K562 (cell line): ENCODE measurements at regions not wholly inside any gene's neighbourhood (a gene's known extent, or its start where the extent isn't known, plus 50 kb on each side); places are given as distances from the start of the nearest gene placed in this dataset.

Source experiments
- ATAC-seq: fragments of 200-7000 bp; cut with Tn5 transposase; 3 replicates; pipeline ENCODE4 v1.9.1; 2020; ENCODE audit warnings: moderate library complexity
- BruUV-seq: library from RNA; stranded (reverse); fragments of 400-500 nt; replicated peaks from 2 replicates; lab custom pipeline; 2021; lab: Mats Ljungman, UMichigan
- CTCF ChIA-PET: fragments of 300-600 bp; formaldehyde crosslinking; extraction: SDS; loops from one replicate; lab custom pipeline; 2021; ENCODE audit warnings: low intra/inter-chr PET ratio; lab: Yijun Ruan, JAX
- POLR2A ChIA-PET: fragments of 300-600, 350-650 bp; sonication (Branson Sonifier 250); formaldehyde crosslinking; extraction: SDS; loops from one replicate; lab custom pipeline; 2021; ENCODE audit warnings: antibody characterized with exemption, inconsistent platforms; lab: Yijun Ruan, JAX
- DNase-seq, 4 experiments: peaks; one replicate each; pipeline versions ENCODE4 v3.0.0 to v3.0.0-alpha.2; 2011 to 2018; ENCODE audit warnings: low spot score in 3 of 4, mixed read lengths in 3 of 4; ENCODE audit errors: extremely low read depth in 1 of 4
- FAIRE-seq: peaks from 2 replicates; lab custom pipeline; 2011; peaks lifted over from hg19 to GRCh38; lab: Jason Lieb, UNC
- H2AFZ ChIP-seq: 2 replicates; pipeline ENCODE4 v1.6.0; 2011; ENCODE audit warnings: low read depth, low read length, control low read depth, inconsistent platforms
- H3K27ac ChIP-seq: fragments of 200-600 bp; 3 replicates; pipeline ENCODE4 v1.8.0; 2011; ENCODE audit warnings: low read depth, mild to moderate bottlenecking, control low read depth, inconsistent platforms, low read length, moderate library complexity, mixed read lengths; ENCODE audit errors: extremely low read depth
- H3K27me3 ChIP-seq, 2 experiments: fragments of 300-600 bp in 1 of 2; 2 replicates in 1 of 2; 3 replicates in 1 of 2; pipeline versions ENCODE4 v1.6.0 to v1.8.0; 2011; ENCODE audit warnings: inconsistent platforms in 2 of 2, low read length in 2 of 2, mild to moderate bottlenecking in 1 of 2, mixed read lengths in 1 of 2, moderate library complexity in 1 of 2; ENCODE audit not compliant: control insufficient read depth in 2 of 2, insufficient read depth in 2 of 2
- H3K36me3 ChIP-seq: fragments of 300-600 bp; 3 replicates; pipeline ENCODE4 v1.8.0; 2011; ENCODE audit warnings: mild to moderate bottlenecking, low read length, inconsistent platforms; ENCODE audit not compliant: control insufficient read depth, insufficient read depth
- H3K4me1 ChIP-seq, 2 experiments: fragments of 200-600 bp in 1 of 2; replicated peaks in 1 of 2; 2 replicates in 1 of 2; 3 replicates in 1 of 2; pipeline versions ENCODE4 v1.5.1 to v1.8.0; 2011; ENCODE audit warnings: inconsistent platforms in 2 of 2, low read length in 2 of 2, mild to moderate bottlenecking in 1 of 2, mixed read lengths in 1 of 2, moderate library complexity in 1 of 2; ENCODE audit not compliant: control insufficient read depth in 2 of 2, insufficient read depth in 2 of 2
- H3K4me2 ChIP-seq: 2 replicates; pipeline ENCODE4 v1.6.1; 2011; ENCODE audit warnings: low read length, control low read depth, inconsistent platforms, mixed read lengths; ENCODE audit not compliant: insufficient read depth
- H3K4me3 ChIP-seq: fragments of 200-600 bp; sonication (generic), shearing (Covaris generic); 2 replicates; pipeline ENCODE4 v1.5.1; 2016; ENCODE audit warnings: control low read depth, inconsistent platforms
- H3K79me2 ChIP-seq: fragments of 200-600 bp; 3 replicates; pipeline ENCODE4 v1.8.0; 2011; ENCODE audit warnings: low read length, inconsistent platforms; ENCODE audit not compliant: control insufficient read depth, insufficient read depth
- H3K9ac ChIP-seq, 2 experiments: 2 replicates each; pipeline versions ENCODE4 v1.6.0 to v1.6.1; 2011; ENCODE audit warnings: low read depth in 2 of 2, low read length in 2 of 2, control low read depth in 1 of 2, inconsistent platforms in 1 of 2, mild to moderate bottlenecking in 1 of 2, mixed read lengths in 1 of 2; ENCODE audit not compliant: insufficient read depth in 1 of 2
- H3K9me1 ChIP-seq: one replicate; pipeline ENCODE4 v1.6.0; 2011; ENCODE audit warnings: inconsistent platforms, mild to moderate bottlenecking, low read length, moderate library complexity; ENCODE audit not compliant: control insufficient read depth, insufficient read depth
- H3K9me3 ChIP-seq: replicated peaks from 2 replicates; pipeline ENCODE4 v1.5.1; 2011; ENCODE audit warnings: low read depth, low read length, inconsistent platforms; ENCODE audit not compliant: control insufficient read depth, insufficient read depth
- H4K20me1 ChIP-seq: replicated peaks from 2 replicates; pipeline ENCODE4 v1.6.1; 2011; ENCODE audit warnings: low read length, inconsistent platforms, mixed read lengths; ENCODE audit not compliant: control insufficient read depth, insufficient read depth
- ARHGAP35 ChIP-seq: fragments of 450-650 bp; IDR thresholded peaks from 2 replicates; pipeline ENCODE4 v1.6.1; 2018; ENCODE audit not compliant: partially characterized antibody
- FOSL1 ChIP-seq: fragments of 200-800 bp; sonication (Bioruptor generic); conservative IDR thresholded peaks from 2 replicates; pipeline ENCODE4 v1.6.1; 2016; ENCODE audit warnings: missing genetic modification characterization, missing compliant biosample characterization
- HIVEP1 ChIP-seq: fragments of 250-450 bp; sonication (Bioruptor Pico); IDR thresholded peaks from 2 replicates; pipeline ENCODE4 v1.4.0; 2020; ENCODE audit warnings: mild to moderate bottlenecking
- KLF16 ChIP-seq: IDR thresholded peaks from 2 replicates; pipeline ENCODE4 v1.6.1; 2016; ENCODE audit warnings: antibody characterized with exemption
- MED1 ChIP-seq: sonication (generic); formaldehyde crosslinking; IDR thresholded peaks from 2 replicates; pipeline ENCODE4 v1.8.1; 2023; ENCODE audit warnings: missing genetic modification reagents, borderline replicate concordance
- MTA2 ChIP-seq: fragments of 450-650 bp; IDR thresholded peaks from 2 replicates; pipeline ENCODE4 v1.6.1; 2016; ENCODE audit warnings: low read depth
- TAL1 ChIP-seq: fragments of 450-650 bp; IDR thresholded peaks from 2 replicates; pipeline ENCODE4 v1.6.1; 2016; ENCODE audit warnings: mild to moderate bottlenecking
- WGBS: fragments of 100-300 bp; shearing (Covaris generic); methylation state at CpG from one replicate; pipeline ENCODE4 v1.1.6; 2016; ENCODE audit warnings: low coverage, mixed read lengths; ENCODE audit not compliant: insufficient coverage; ENCODE audit errors: missing lambda C conversion rate; 5-methylcytosine and 5-hydroxymethylcytosine counted together
- in situ Hi-C: fragments of 300-500 bp; cut with MboI; formaldehyde crosslinking; loops from 4 replicates; pipeline ENCODE4 v1.15.0; 2018; ENCODE audit warnings: inconsistent platforms, mixed read lengths
- intact Hi-C: fragments of 100-400 bp; cut with micrococcal nuclease; formaldehyde crosslinking; loops from 2 replicates; pipeline ENCODE4 v1.14.2; 2022
- TF ChIP-seq, protein P1 (sequence below): IDR thresholded peaks from 2 replicates; pipeline ENCODE4 v1.6.1; 2012; ENCODE audit warnings: low read depth, low read length, improper control_type of control experiment, borderline replicate concordance
- TF ChIP-seq, protein P2 (sequence below): sonication (generic); formaldehyde crosslinking; IDR thresholded peaks from 2 replicates; pipeline ENCODE4 v1.8.0; 2023; ENCODE audit warnings: mild to moderate bottlenecking, missing genetic modification reagents
- TF ChIP-seq, protein P3 (sequence below): fragments of 250-450 bp; sonication (Bioruptor Pico); IDR thresholded peaks from 2 replicates; pipeline ENCODE4 v1.5.1; 2021; ENCODE audit warnings: mild to moderate bottlenecking

DNA sequence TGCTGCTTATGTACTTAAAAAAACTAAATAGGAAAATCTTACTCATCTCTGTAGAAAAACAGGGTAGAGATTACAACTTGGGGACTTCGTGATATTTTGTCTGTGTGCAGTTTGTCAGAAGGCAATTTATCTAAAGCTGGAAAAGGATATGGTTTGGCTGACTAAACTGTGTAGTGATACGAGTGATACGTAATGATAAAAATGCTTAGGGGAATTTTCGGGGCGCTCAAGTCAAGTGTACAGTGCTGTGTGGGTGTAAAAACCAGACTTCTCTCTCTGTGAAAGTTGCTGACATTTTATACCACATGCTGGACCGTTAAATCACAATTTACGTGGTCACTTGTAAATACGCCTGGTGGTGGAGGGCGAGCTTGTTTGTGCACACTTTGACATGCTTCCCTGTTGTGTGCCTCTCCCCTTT is 221.7 kb downstream of the KCNRG start:
- H4K20me1 ChIP-seq, result no peaks in the 10 kb centered on the region
- H3K9ac ChIP-seq, result no peak overlapping the region
- no peaks in the 10 kb centered on the region for H3K9me1 ChIP-seq
- H3K27ac ChIP-seq, result no peak overlapping the region
- no peaks in the 10 kb centered on the region for H3K4me1 ChIP-seq
- WGBS, result 42% methylated on average over 9 of the region's 9 CpGs
- FAIRE-seq (no peak), ATAC-seq (no peak), DNase-seq (no peak)
- intact Hi-C loops, result no loop called here
- no peaks in the 10 kb centered on the region for H3K27me3 ChIP-seq
- no peaks in the 10 kb centered on the region for H3K9me3 ChIP-seq
- H3K79me2 ChIP-seq, result no peaks in the 10 kb centered on the region; the same call in 2 of the 3 replicates
- CTCF ChIA-PET, result no interaction called here
- TF ChIP-seq FOSL1 (tag) (0 out of 2 replicates have a peak, but pooled peaks have one; percentile 14), KLF16 (no peak)
- TF ChIP-seq, all 486 proteins: peak for 1
- H2AFZ ChIP-seq, result no peak overlapping the region
- H3K36me3 ChIP-seq, result no peaks in the 10 kb centered on the region
- no peak overlapping the region for H3K4me2 ChIP-seq
- in situ Hi-C loops, result no loop called here
- BruUV-seq, result no TSS peak
- H3K4me3 ChIP-seq, result no peak overlapping the region
- POLR2A ChIA-PET, result no interaction called here

DNA sequence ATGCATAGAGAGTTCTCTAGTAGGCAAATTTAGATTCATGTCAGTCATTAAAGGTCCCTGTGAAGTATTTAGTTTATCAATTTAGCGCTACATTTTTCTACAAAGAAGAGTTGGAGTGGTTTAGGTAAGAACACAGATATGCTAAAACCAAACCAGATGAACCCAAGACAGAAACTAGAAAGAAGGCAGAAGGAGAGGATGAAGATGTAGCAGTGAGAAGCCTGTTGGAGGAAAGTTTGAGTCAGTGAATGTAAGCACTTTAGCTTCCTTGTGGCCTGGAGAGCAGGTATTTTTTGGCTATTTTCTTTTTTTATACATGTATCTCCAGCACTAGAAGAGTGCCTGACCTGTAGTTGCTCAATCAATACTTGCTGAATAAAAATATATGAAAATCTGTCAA is 223.7 kb downstream of the KCNRG start:
- H2AFZ ChIP-seq, result no peak overlapping the region
- intact Hi-C loops (no loop called here), in situ Hi-C loops (no loop called here)
- no peak overlapping the region for H3K27ac ChIP-seq
- H3K9me1 ChIP-seq, result no peaks in the 10 kb centered on the region
- 100% methylated on average over 1 of the region's 1 CpG for WGBS
- no peaks in the 10 kb centered on the region for H3K36me3 ChIP-seq
- no peak overlapping the region for H3K4me2 ChIP-seq
- no peaks in the 10 kb centered on the region for H3K27me3 ChIP-seq
- FAIRE-seq, result no peak
- no peak for DNase-seq
- H3K9ac ChIP-seq, result no peak overlapping the region
- H4K20me1 ChIP-seq, result no peaks in the 10 kb centered on the region
- H3K9me3 ChIP-seq, result no peaks in the 10 kb centered on the region
- ATAC-seq, result no peak
- no TSS peak for BruUV-seq
- no peak overlapping the region for H3K4me3 ChIP-seq
- H3K79me2 ChIP-seq, result no peaks in the 10 kb centered on the region; the same call in 2 of the 3 replicates
- ChIA-PET CTCF (no interaction called here), POLR2A (interaction anchor here (0.8 to 1.4 kb wide), 2 partner anchors 9 to 31 kb away, joined by 4 to 5 read pairs; no protein-coding TSS in a partner anchor)
- H3K4me1 ChIP-seq, result peaks cover 0 to 7% of the 10 kb centered on the region in 2 experiments; a peak in 1 of 5 replicates
- TF ChIP-seq, protein P1, sequence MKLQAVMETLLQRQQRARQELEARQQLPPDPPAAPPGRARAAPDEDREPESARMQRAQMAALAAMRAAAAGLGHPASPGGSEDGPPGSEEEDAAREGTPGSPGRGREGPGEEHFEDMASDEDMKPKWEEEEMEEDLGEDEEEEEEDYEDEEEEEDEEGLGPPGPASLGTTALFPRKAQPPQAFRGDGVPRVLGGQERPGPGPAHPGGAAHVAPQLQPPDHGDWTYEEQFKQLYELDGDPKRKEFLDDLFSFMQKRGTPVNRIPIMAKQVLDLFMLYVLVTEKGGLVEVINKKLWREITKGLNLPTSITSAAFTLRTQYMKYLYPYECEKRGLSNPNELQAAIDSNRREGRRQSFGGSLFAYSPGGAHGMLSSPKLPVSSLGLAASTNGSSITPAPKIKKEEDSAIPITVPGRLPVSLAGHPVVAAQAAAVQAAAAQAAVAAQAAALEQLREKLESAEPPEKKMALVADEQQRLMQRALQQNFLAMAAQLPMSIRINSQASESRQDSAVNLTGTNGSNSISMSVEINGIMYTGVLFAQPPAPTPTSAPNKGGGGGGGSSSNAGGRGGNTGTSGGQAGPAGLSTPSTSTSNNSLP, result no peak
- TF ChIP-seq MED1 (CRISPR knock-in tag) (no peak), ARHGAP35 (no peak), TAL1 (no peak), HIVEP1 (CRISPR knock-in tag) (no peak), MTA2 (no peak)
- TF ChIP-seq, protein P2, sequence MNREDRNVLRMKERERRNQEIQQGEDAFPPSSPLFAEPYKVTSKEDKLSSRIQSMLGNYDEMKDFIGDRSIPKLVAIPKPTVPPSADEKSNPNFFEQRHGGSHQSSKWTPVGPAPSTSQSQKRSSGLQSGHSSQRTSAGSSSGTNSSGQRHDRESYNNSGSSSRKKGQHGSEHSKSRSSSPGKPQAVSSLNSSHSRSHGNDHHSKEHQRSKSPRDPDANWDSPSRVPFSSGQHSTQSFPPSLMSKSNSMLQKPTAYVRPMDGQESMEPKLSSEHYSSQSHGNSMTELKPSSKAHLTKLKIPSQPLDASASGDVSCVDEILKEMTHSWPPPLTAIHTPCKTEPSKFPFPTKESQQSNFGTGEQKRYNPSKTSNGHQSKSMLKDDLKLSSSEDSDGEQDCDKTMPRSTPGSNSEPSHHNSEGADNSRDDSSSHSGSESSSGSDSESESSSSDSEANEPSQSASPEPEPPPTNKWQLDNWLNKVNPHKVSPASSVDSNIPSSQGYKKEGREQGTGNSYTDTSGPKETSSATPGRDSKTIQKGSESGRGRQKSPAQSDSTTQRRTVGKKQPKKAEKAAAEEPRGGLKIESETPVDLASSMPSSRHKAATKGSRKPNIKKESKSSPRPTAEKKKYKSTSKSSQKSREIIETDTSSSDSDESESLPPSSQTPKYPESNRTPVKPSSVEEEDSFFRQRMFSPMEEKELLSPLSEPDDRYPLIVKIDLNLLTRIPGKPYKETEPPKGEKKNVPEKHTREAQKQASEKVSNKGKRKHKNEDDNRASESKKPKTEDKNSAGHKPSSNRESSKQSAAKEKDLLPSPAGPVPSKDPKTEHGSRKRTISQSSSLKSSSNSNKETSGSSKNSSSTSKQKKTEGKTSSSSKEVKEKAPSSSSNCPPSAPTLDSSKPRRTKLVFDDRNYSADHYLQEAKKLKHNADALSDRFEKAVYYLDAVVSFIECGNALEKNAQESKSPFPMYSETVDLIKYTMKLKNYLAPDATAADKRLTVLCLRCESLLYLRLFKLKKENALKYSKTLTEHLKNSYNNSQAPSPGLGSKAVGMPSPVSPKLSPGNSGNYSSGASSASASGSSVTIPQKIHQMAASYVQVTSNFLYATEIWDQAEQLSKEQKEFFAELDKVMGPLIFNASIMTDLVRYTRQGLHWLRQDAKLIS (CRISPR knock-in tag), result no peak
- TF ChIP-seq, protein P3, sequence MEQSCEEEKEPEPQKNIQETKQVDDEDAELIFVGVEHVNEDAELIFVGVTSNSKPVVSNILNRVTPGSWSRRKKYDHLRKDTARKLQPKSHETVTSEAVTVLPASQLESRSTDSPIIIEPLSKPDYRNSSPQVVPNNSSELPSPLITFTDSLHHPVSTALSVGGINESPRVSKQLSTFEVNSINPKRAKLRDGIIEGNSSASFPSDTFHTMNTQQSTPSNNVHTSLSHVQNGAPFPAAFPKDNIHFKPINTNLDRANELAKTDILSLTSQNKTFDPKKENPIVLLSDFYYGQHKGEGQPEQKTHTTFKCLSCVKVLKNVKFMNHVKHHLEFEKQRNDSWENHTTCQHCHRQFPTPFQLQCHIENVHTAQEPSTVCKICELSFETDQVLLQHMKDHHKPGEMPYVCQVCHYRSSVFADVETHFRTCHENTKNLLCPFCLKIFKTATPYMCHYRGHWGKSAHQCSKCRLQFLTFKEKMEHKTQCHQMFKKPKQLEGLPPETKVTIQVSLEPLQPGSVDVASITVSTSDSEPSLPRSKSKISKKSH (CRISPR knock-in tag), result no peak
